HEK293T (cell line): ENCODE measurements at regions not wholly inside any gene's neighbourhood (a gene's known extent, or its start where the extent isn't known, plus 50 kb on each side); places are given as distances from the start of the nearest gene placed in this dataset.

Source experiments
- FOXK2 ChIP-seq: fragments of 450-650 bp; IDR thresholded peaks from 2 replicates; pipeline ENCODE4 v1.6.1; 2016; ENCODE audit warnings: mild to moderate bottlenecking
- SUZ12 ChIP-seq: fragments of 450-650 bp; IDR thresholded peaks from 2 replicates; pipeline ENCODE4 v1.6.1; 2016; ENCODE audit warnings: mild to moderate bottlenecking

GRCh38 chr12:91654087-91654486, 471.5 kb upstream of the DCN start:
- TF ChIP-seq SUZ12: no peak
- no peak for TF ChIP-seq FOXK2
